Breast epithelium (tissue), 4 donors: ENCODE measurements at regions not wholly inside any gene's neighbourhood (a gene's known extent, or its start where the extent isn't known, plus 50 kb on each side); places are given as distances from the start of the nearest gene placed in this dataset.
A peak's percentile ranks its signal among the peaks of the same experiment; 100 is the strongest.

Experiments used
- DNase-seq, 2 donors: peaks; one replicate each; pipeline ENCODE4 v3.0.0-alpha.2; 2019; ENCODE audit warnings: low spot score in 2 of 2
- H3K27ac ChIP-seq, 2 donors: fragments of 200-600 bp; sonication (generic) in 1 of 2; one replicate each; pipeline ENCODE4 v1.5.1; 2016 to 2019; ENCODE audit warnings: mild to moderate bottlenecking in 1 of 2
- H3K27me3 ChIP-seq, 2 donors: fragments of 200-600 bp; sonication (generic) in 1 of 2; one replicate each; pipeline versions ENCODE4 v1.5.1 to v1.6.0; 2017 to 2019; ENCODE audit warnings: control low read depth in 1 of 2, mild to moderate bottlenecking in 1 of 2
- H3K36me3 ChIP-seq: fragments of 200-600 bp; one replicate; pipeline ENCODE4 v1.5.1; 2019
- H3K4me1 ChIP-seq, 2 donors: fragments of 200-600 bp; sonication (generic); one replicate each; pipeline ENCODE4 v1.5.1; 2016 to 2019; ENCODE audit warnings: control low read depth in 1 of 2
- H3K4me3 ChIP-seq, 3 donors: fragments of 200-600 bp; sonication (generic); 1 replicate in 2 of 3; 2 replicates in 1 of 3; pipeline ENCODE4 v1.5.1; 2016 to 2019; ENCODE audit warnings: mild to moderate bottlenecking in 3 of 3, moderate library complexity in 2 of 3
- H3K9me3 ChIP-seq, 2 donors: fragments of 200-600 bp; sonication (generic) in 1 of 2; one replicate each; pipeline ENCODE4 v1.5.1; 2016 to 2019; ENCODE audit warnings: control low read depth in 1 of 2
- CTCF ChIP-seq, 3 donors: fragments of 450-650 bp; IDR thresholded peaks; one replicate each; pipeline ENCODE4 v1.5.1; 2016 to 2017; ENCODE audit warnings: antibody characterized with exemption in 3 of 3, mild to moderate bottlenecking in 3 of 3, moderate library complexity in 3 of 3
- POLR2A ChIP-seq: fragments of 450-650 bp; IDR thresholded peaks from one replicate; pipeline ENCODE4 v1.6.1; 2016; ENCODE audit warnings: antibody characterized with exemption, mild to moderate bottlenecking, moderate library complexity
- POLR2AphosphoS5 ChIP-seq, 3 donors: sonication (generic); formaldehyde crosslinking; IDR thresholded peaks; one replicate each; pipeline ENCODE4 v1.6.1; 2017; ENCODE audit warnings: antibody characterized with exemption in 3 of 3
- intact Hi-C: fragments of 100-400 bp; cut with DNase I; formaldehyde crosslinking; loops from one replicate; pipeline ENCODE4 v1.15.1; 2023; ENCODE audit warnings: low total_unique reads

GRCh38 chr10:4054656-4055435, 269.8 kb upstream of the KLF6 start:
- Histone ChIP-seq H3K27ac (no peak overlapping the region), H3K27me3 (no peaks in the 10 kb centered on the region), H3K36me3 (no peaks in the 10 kb centered on the region), H3K9me3 (no peaks in the 10 kb centered on the region), H3K4me1 (no peaks in the 10 kb centered on the region), H3K4me3 (no peak overlapping the region)
- intact Hi-C loops: no loop called here
- TF ChIP-seq POLR2A: no peak
- no peak for TF ChIP-seq POLR2AphosphoS5 (IDR thresholded peaks at IDR 0.05)
- no peak for TF ChIP-seq CTCF (IDR thresholded peaks at IDR 0.05)
- no peak for DNase-seq

GRCh38 chr10:4053940-4054339, 268.9 kb upstream of the KLF6 start:
- TF ChIP-seq POLR2AphosphoS5 (IDR thresholded peaks at IDR 0.05): no peak
- TF ChIP-seq POLR2A: no peak
- TF ChIP-seq CTCF (IDR thresholded peaks at IDR 0.05): no peak
- H3K27ac ChIP-seq: no peak overlapping the region
- no peak for DNase-seq

GRCh38 chr10:4051641-4052151, 266.7 kb upstream of the KLF6 start:
- no peak for DNase-seq
- Histone ChIP-seq H3K4me3 (peak overlapping the region; percentile 7 to 38 (median 7)), H3K27ac (peak overlapping the region; percentile 40 to 67), H3K36me3 (no peaks in the 10 kb centered on the region), H3K4me1 (no peaks in the 10 kb centered on the region), H3K27me3 (no peaks in the 10 kb centered on the region), H3K9me3 (no peaks in the 10 kb centered on the region)
- intact Hi-C loops: no loop called here
- no peak for TF ChIP-seq POLR2A
- TF ChIP-seq POLR2AphosphoS5 (IDR thresholded peaks at IDR 0.05): no peak
- no peak for TF ChIP-seq CTCF (IDR thresholded peaks at IDR 0.05)

More at GRCh38 chr10:4053940-4054339, 268.9 kb upstream of the KLF6 start:
- H3K4me1 ChIP-seq: no peaks in the 10 kb centered on the region
- H3K4me3 ChIP-seq: no peak overlapping the region
- no peaks in the 10 kb centered on the region for H3K36me3 ChIP-seq
- no peaks in the 10 kb centered on the region for H3K27me3 ChIP-seq
- H3K9me3 ChIP-seq: no peaks in the 10 kb centered on the region
- intact Hi-C loops: no loop called here

GRCh38 chr10:4051011-4051640, 266.1 kb upstream of the KLF6 start:
- Histone ChIP-seq H3K4me1 (no peaks in the 10 kb centered on the region), H3K36me3 (no peaks in the 10 kb centered on the region), H3K27me3 (no peaks in the 10 kb centered on the region), H3K9me3 (no peaks in the 10 kb centered on the region), H3K27ac (peak overlapping the region; percentile 40 to 67), H3K4me3 (peak overlapping the region; percentile 7 to 38 (median 7))
- peak in 2 of 3 donors; percentile 41 to 45 for TF ChIP-seq POLR2AphosphoS5 (IDR thresholded peaks at IDR 0.05)
- no peak for TF ChIP-seq CTCF (IDR thresholded peaks at IDR 0.05)
- intact Hi-C loops: no loop called here
- DNase-seq: no peak

- DNase-seq: no peak
Observed at GRCh38 chr10:4050061-4050460, 265.1 kb upstream of the KLF6 start.

More at GRCh38 chr10:4050061-4050460, 265.1 kb upstream of the KLF6 start:
- H3K27ac ChIP-seq: no peak overlapping the region
- no peaks in the 10 kb centered on the region for H3K36me3 ChIP-seq
- no peak overlapping the region for H3K4me3 ChIP-seq
- TF ChIP-seq POLR2A (no peak), POLR2AphosphoS5 (IDR thresholded peaks at IDR 0.05) (no peak), CTCF (IDR thresholded peaks at IDR 0.05) (no peak)
- H3K27me3 ChIP-seq: no peaks in the 10 kb centered on the region
- no peaks in the 10 kb centered on the region for H3K4me1 ChIP-seq
- H3K9me3 ChIP-seq: no peaks in the 10 kb centered on the region
- intact Hi-C loops: no loop called here
